Endothelial cell of umbilical vein (primary cell): ENCODE measurements at regions not wholly inside any gene's neighbourhood (a gene's known extent, or its start where the extent isn't known, plus 50 kb on each side); places are given as distances from the start of the nearest gene placed in this dataset.

Source experiments
- BruUV-seq: library from RNA; stranded (reverse); fragments of 400-500 nt; replicated peaks from 2 replicates; lab custom pipeline; 2021; lab: Mats Ljungman, UMichigan
- CTCF ChIA-PET: fragments of 300-600, 350-600 bp; sonication (Branson Sonifier 250); formaldehyde crosslinking; loops from one replicate; lab custom pipeline; 2021; ENCODE audit warnings: antibody characterized with exemption, inconsistent platforms; lab: Charles Lee
- POLR2A ChIA-PET: fragments of 300-600, 350-600 bp; sonication (Branson Sonifier 250); formaldehyde crosslinking; loops from one replicate; lab custom pipeline; 2021; ENCODE audit warnings: antibody characterized with exemption, inconsistent platforms; lab: Charles Lee
- DNase-seq: peaks from one replicate; pipeline ENCODE4 v3.0.0-alpha.2; 2011; ENCODE audit warnings: low read depth, low spot score
- FAIRE-seq: peaks from 2 replicates; lab custom pipeline; 2011; peaks lifted over from hg19 to GRCh38; lab: Jason Lieb, UNC
- H2AFZ ChIP-seq: 2 replicates; pipeline ENCODE4 v1.6.0; 2012; ENCODE audit warnings: low read depth, low read length, control low read depth, inconsistent platforms
- H3K27ac ChIP-seq: 2 replicates; pipeline ENCODE4 v1.5.1; 2011; ENCODE audit warnings: low read depth, mild to moderate bottlenecking, control low read depth, low read length, moderate library complexity; ENCODE audit not compliant: insufficient read depth
- H3K27me3 ChIP-seq, 2 experiments: 2 replicates each; pipeline versions ENCODE4 v1.6.0 to v1.6.1; 2011; ENCODE audit warnings: low read length in 2 of 2, mixed read lengths in 1 of 2; ENCODE audit not compliant: control insufficient read depth in 2 of 2, insufficient read depth in 2 of 2
- H3K36me3 ChIP-seq, 2 experiments: 2 replicates in 1 of 2; 3 replicates in 1 of 2; pipeline ENCODE4 v1.5.1; 2011; ENCODE audit warnings: low read length in 2 of 2, mild to moderate bottlenecking in 1 of 2, moderate library complexity in 1 of 2; ENCODE audit not compliant: control insufficient read depth in 2 of 2, insufficient read depth in 2 of 2; ENCODE audit errors: extremely low read depth in 1 of 2
- H3K4me1 ChIP-seq: 3 replicates; pipeline ENCODE4 v1.5.1; 2011; ENCODE audit warnings: mild to moderate bottlenecking, low read length; ENCODE audit not compliant: control insufficient read depth, insufficient read depth; ENCODE audit errors: extremely low read depth
- H3K4me2 ChIP-seq: 2 replicates; pipeline ENCODE4 v1.6.1; 2011; ENCODE audit warnings: low read length, control low read depth, mixed read lengths; ENCODE audit not compliant: insufficient read depth
- H3K4me3 ChIP-seq, 3 experiments: fragments of 200-600 bp in 1 of 3; sonication (generic), shearing (Covaris generic) in 1 of 3; replicated peaks in 1 of 3; 2 replicates each; pipeline ENCODE4 v1.5.1; 2011 to 2016; ENCODE audit warnings: control low read depth in 3 of 3, low read length in 3 of 3, mild to moderate bottlenecking in 2 of 3, inconsistent platforms in 1 of 3, low read depth in 1 of 3, moderate library complexity in 1 of 3; ENCODE audit not compliant: insufficient read depth in 1 of 3
- H3K79me2 ChIP-seq: 2 replicates; pipeline ENCODE4 v1.6.0; 2012; ENCODE audit warnings: low read length, inconsistent platforms; ENCODE audit not compliant: control insufficient read depth, insufficient read depth
- H3K9ac ChIP-seq: replicated peaks from 2 replicates; pipeline ENCODE3; 2011; ENCODE audit warnings: low read length, control low read depth; ENCODE audit not compliant: insufficient read depth; ENCODE audit errors: extremely low read depth
- H3K9me1 ChIP-seq: replicated peaks from 3 replicates; pipeline ENCODE4 v1.6.0; 2011; ENCODE audit warnings: mild to moderate bottlenecking, low read length; ENCODE audit not compliant: control insufficient read depth, insufficient read depth; ENCODE audit errors: extremely low read depth
- H3K9me3 ChIP-seq: replicated peaks from 2 replicates; pipeline ENCODE4 v1.5.1; 2012; ENCODE audit warnings: low read length, inconsistent platforms; ENCODE audit not compliant: control insufficient read depth, insufficient read depth
- H4K20me1 ChIP-seq: replicated peaks from 2 replicates; pipeline ENCODE3; 2011; ENCODE audit warnings: mild to moderate bottlenecking, low read length; ENCODE audit not compliant: control insufficient read depth, insufficient read depth; ENCODE audit errors: extremely low read depth
- EZH2 ChIP-seq: IDR thresholded peaks from 2 replicates; pipeline ENCODE4 v1.6.1; 2012; ENCODE audit warnings: borderline replicate concordance, low read depth, mild to moderate bottlenecking, moderate library complexity, low read length, inconsistent platforms; ENCODE audit not compliant: severe bottlenecking
- FOS ChIP-seq: IDR thresholded peaks from 2 replicates; pipeline ENCODE4 v1.6.1; 2011; ENCODE audit warnings: mild to moderate bottlenecking, low read length, moderate library complexity, borderline replicate concordance; ENCODE audit not compliant: insufficient read depth
- GATA2 ChIP-seq: IDR thresholded peaks from 2 replicates; pipeline ENCODE4 v1.7.0; 2011; ENCODE audit warnings: low read depth, mild to moderate bottlenecking, moderate library complexity, mixed read lengths, low read length; ENCODE audit not compliant: insufficient read length, insufficient read depth
- JUN ChIP-seq: IDR thresholded peaks from 2 replicates; pipeline ENCODE4 v1.6.1; 2011; ENCODE audit warnings: borderline replicate concordance, low read depth; ENCODE audit not compliant: insufficient read length, insufficient read depth
- POLR2A ChIP-seq: IDR thresholded peaks from 2 replicates; pipeline ENCODE4 v1.6.1; 2012; ENCODE audit warnings: low read depth, mild to moderate bottlenecking, control low read depth, low read length
- POLR2AphosphoS5 ChIP-seq: IDR thresholded peaks from 2 replicates; pipeline ENCODE4 v1.6.1; 2012; ENCODE audit warnings: low read depth, mild to moderate bottlenecking, control low read depth, low read length, moderate library complexity; ENCODE audit not compliant: insufficient read depth
- dilution Hi-C: fragments of 300-500 bp; cut with MboI; formaldehyde crosslinking; loops from one replicate; pipeline ENCODE4 v1.15.0; 2019; ENCODE audit warnings: low sequenced_read_pairs; ENCODE audit not compliant: extremely low pct_ligation_motif_present
- intact Hi-C: fragments of 100-400 bp; cut with micrococcal nuclease; formaldehyde crosslinking; loops from one replicate; pipeline ENCODE4 v1.10.0; 2022
- TF ChIP-seq, protein P1 (sequence below): IDR thresholded peaks from 2 replicates; pipeline ENCODE4 v1.6.1; 2011; ENCODE audit not compliant: insufficient read depth, insufficient read length

DNA sequence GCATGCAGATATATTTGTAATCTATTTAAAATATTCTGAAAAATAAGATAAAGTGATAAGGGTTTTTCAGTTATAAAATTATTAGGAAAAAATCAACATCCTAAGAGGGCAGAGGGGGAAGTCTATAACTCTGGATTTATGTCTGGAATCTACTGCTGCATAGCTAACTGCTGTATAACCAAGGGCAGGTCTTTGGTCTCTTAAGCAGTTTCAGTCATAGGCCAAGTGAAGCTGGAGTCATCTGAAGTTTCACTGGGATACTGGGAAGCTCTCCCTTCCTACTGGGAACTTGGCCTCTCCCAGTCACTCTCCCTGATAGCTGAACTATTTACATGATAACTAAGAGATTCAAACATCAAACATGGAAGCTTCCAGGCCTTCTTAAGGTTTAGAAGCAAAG lies 1409.9 kb upstream of the PCDH7 start:
- H2AFZ ChIP-seq, result peak overlapping the region; percentile 90
- BruUV-seq, result no TSS peak
- no peaks in the 10 kb centered on the region for H3K9me3 ChIP-seq
- H3K9me1 ChIP-seq, result no peaks in the 10 kb centered on the region
- H3K9ac ChIP-seq, result no peak overlapping the region
- ChIA-PET CTCF (interaction anchor here (0.8 to 1.5 kb wide), 2 partner anchors 9 to 15 kb away, joined by 3 read pairs; no protein-coding TSS in a partner anchor), POLR2A (no interaction called here)
- H3K27ac ChIP-seq, result peak overlapping the region; percentile 89
- no peaks in the 10 kb centered on the region for H3K36me3 ChIP-seq
- H3K4me2 ChIP-seq, result no peak overlapping the region
- intact Hi-C loops, result no loop called here
- H3K79me2 ChIP-seq, result no peaks in the 10 kb centered on the region
- FAIRE-seq (no peak), DNase-seq (peak; percentile 25)
- H4K20me1 ChIP-seq, result no peaks in the 10 kb centered on the region
- H3K4me3 ChIP-seq, result no peak overlapping the region
- TF ChIP-seq, protein P1, sequence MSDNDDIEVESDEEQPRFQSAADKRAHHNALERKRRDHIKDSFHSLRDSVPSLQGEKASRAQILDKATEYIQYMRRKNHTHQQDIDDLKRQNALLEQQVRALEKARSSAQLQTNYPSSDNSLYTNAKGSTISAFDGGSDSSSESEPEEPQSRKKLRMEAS, result no peak
- TF ChIP-seq EZH2, result no peak
- TF ChIP-seq GATA2, result no peak
- no peak for TF ChIP-seq POLR2AphosphoS5
- no peak for TF ChIP-seq POLR2A
- no peak for TF ChIP-seq FOS
- TF ChIP-seq JUN, result no peak
- no peaks in the 10 kb centered on the region for H3K27me3 ChIP-seq
- dilution Hi-C loops, result no loop called here
- peaks cover 45% of the 10 kb centered on the region for H3K4me1 ChIP-seq

DNA sequence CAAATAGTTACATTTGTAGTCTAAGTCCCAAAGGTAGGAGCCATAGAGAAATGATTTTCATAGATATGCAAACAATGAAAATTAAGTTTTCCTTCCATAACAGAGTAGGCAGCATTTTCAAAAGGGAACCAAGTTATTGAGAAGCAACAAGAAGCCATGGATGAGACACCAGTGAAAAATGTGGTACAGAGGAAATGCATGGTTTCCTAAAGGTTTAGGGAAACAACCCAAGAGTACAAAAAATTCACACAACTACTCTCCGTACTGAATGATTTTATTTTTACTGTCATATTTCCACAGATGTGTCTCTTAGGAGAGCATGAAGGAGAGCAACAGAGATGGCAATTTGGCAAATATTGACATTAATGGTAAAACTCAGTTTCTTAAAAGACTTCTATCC lies 1408.9 kb upstream of the PCDH7 start:
- H3K4me2 ChIP-seq, result peak overlapping the region; percentile 92
- FAIRE-seq, result peak; percentile 69
- BruUV-seq, result no TSS peak

More for the DNA sequence above, 1408.9 kb upstream of the PCDH7 start:
- Histone ChIP-seq H3K79me2 (no peaks in the 10 kb centered on the region), H3K36me3 (no peaks in the 10 kb centered on the region), H3K4me3 (peak overlapping the region in 1 of 3 experiments; percentile 32), H4K20me1 (no peaks in the 10 kb centered on the region), H3K4me1 (peaks cover 45% of the 10 kb centered on the region), H3K9me3 (no peaks in the 10 kb centered on the region), H3K27me3 (no peaks in the 10 kb centered on the region), H3K9ac (peak overlapping the region; percentile 67), H3K27ac (peak overlapping the region; percentile 89), H2AFZ (peak overlapping the region; percentile 93), H3K9me1 (no peaks in the 10 kb centered on the region)
- TF ChIP-seq FOS, result peak; percentile 74
- TF ChIP-seq JUN, result peak; percentile 67
- TF ChIP-seq, protein P1, result no peak
- intact Hi-C loops (no loop called here), dilution Hi-C loops (no loop called here)
- peak; percentile 80 for DNase-seq
- ChIA-PET CTCF (no interaction called here), POLR2A (no interaction called here)
